ENCODE measurements at regions not wholly inside any gene's neighbourhood (a gene's known extent, or its start where the extent isn't known, plus 50 kb on each side); places are given as distances from the start of the nearest gene placed in this dataset.

DNA sequence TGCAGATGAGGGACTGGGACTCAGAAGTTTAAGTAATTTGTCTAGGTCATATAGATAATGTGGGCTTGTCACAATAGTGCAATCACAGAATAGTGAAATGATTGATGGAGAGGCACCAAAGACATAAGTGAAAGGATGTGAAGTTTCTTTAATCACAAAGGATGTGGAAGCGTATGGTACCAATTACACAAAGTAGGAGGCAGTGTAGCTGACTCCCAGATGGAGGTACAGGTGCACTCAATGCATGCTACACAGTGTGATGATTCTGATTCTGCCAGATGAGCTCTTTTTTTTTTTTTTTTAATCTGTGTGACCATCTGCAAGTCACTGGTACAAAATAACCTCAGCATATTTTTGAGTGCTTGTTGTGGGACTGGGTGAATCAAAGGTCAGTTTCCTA lies 411.3 kb downstream of the SPRY1 start:
- no peak for DNase-seq (ENCODE audit: low spot score)

- DNase-seq (ENCODE audit: low spot score) = no peak
Measured at GRCh38 chr4:123809864-123810263, 413.3 kb downstream of the SPRY1 start.

DNA sequence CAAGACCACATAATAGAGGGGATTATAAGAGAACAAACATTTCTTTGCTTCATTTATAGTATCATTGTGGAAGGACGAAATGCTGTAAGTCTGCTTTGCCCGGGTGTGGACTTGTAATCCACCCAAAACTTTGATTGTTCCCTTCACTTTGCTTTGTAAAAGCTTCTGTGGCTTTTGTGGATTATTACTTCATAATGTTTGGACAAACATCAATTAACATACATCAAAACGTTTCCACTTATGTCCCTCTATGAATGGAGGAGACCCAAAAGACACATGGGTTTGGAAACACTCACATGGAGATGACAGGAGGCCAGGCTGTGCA lies 415.4 kb downstream of the SPRY1 start:
- DNase-seq (ENCODE audit: low spot score) = no peak

DNA sequence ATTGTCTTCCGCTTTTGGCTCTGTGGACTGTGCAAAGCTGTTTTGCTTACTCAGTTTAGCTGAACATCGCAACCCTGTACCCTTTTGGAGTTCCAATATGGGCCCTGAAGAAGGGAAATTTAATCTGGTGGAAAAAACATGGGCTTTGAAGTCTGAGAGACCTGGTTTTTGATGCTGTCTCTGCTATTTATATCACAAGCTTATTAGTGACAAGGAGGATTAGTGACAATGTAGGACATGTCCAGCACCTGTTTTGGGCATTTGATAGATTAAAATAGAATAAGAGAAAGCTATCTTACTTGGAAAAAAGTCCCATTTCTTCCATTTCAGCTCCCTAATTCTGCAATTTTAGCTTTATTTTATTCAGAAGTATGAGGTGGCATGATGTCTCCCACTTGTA lies 417.3 kb downstream of the SPRY1 start:
- DNase-seq (ENCODE audit: low spot score) = no peak

DNA sequence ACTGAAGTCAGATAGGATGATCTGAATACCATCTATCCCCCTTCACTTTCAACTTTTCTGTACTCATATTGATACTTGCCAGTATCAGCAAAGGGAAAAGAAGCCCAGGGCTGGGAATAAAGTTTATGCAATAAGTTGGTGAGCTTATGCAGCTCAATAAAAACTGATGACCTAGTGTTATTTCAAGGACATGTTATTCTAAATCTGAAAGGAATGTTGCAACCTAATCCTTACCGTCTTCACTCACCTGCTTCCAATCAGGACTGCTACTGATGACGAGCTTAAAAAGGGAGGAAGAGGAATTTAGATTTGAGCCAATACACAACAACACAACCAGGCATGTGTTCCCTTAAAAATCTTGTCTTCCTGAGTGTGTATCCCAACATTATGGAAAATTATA lies 419.9 kb downstream of the SPRY1 start:
- no peak for DNase-seq (ENCODE audit: low spot score)

- no peak for DNase-seq (ENCODE audit: low spot score)
Measured at GRCh38 chr4:123817025-123817688, 420.6 kb downstream of the SPRY1 start.

DNA sequence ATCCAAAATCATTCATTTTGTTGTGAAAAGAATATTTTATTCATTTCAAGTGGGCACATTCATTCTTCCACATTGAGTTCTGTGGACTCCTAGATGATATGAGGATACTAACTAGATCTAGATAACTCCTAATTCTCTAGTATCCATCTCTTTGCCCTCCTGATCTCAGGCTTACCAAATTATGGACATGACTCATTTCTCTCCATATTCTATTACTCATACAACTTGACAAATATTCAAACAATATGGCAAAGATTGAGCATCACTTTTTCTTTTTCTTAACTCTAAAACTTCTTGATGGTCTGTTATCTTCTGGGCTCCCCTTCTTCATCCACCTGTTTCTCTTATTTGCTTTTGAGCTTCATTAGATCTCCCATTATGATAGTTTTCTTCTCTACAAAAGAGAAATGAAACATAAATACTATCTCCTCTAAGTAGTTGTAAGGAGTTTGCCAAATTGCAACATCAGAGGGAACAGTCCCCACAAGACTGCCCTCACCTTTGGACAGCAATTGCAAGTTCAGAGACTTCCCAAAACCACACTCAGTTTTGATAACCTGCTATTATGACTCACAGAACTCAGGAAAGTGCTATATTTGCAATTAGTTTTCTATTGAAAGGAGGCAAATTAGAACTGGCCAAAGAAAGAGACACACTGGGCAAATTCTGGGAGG lies 422.9 kb downstream of the SPRY1 start:
- no peak for DNase-seq (ENCODE audit: low spot score)

- no peak for DNase-seq (ENCODE audit: low spot score)
Measured at GRCh38 chr4:123821861-123822260, 425.3 kb downstream of the SPRY1 start.

- no peak for DNase-seq (ENCODE audit: low spot score)
Measured at GRCh38 chr4:123822353-123822752, 425.8 kb downstream of the SPRY1 start.

GRCh38 chr4:123823244-123823643 lies 426.6 kb downstream of the SPRY1 start:
- no peak for DNase-seq (ENCODE audit: low spot score)

DNA sequence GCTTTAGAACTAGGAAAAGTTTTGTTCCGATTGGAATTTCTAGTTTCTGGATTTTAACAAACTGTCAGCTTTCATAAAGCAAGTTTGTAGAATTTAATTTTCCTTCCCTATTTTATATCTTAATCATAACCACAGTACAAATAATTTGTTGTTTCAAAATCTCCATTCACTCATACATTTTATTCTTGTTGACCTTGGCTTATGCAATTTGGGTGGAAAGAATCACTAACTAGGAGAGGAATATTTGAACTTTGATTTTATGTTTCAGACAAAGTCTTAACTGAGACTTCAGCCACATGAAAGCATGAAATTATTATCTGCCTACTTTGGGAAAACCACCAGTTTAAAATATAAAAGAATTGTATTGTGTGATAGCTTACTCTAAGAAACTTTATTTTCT lies 427.9 kb downstream of the SPRY1 start:
- no peak for DNase-seq (ENCODE audit: low spot score)

- no peak for DNase-seq (ENCODE audit: low spot score)
Measured at GRCh38 chr4:123825596-123826291, 429.1 kb downstream of the SPRY1 start.

DNA sequence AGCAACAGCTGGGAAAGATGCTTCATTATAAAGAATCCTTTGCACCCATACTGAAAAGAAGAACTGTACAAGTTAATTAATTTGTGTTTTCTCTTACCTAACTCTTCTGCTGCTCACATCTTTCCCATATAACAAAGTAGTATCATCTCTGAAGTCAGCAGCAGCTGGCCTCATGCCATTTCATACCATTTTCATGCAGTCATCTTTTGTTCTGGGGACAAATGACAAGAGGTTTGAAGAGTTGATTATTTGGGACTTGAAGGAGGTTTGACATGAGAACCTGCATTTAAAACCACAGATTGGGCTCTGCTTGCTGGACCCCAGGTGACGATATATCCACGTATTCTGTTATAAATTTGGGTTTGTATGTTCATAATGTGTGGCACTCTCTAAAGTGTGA lies 430.3 kb downstream of the SPRY1 start:
- peak; percentile 35 for DNase-seq (ENCODE audit: low spot score)

DNA sequence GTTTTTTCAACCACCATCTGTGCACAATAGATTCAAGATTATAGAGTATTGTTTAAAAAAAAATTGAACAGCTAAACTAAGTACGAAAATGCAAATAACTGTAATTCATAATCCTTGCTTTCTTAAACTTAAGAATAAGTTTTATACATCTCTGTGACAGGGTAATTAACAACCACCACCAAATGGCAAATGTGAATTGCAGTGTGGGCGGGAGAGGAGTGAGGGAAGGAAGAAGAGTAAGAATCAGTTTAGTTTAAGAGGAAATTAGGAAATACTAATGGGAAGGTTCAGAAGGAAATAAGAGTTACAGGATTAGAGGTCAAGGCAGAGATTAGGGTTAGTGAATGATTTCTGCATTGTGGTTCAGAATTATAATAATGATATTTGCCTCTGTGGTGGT lies 430.9 kb downstream of the SPRY1 start:
- DNase-seq (ENCODE audit: low spot score) = no peak

DNA sequence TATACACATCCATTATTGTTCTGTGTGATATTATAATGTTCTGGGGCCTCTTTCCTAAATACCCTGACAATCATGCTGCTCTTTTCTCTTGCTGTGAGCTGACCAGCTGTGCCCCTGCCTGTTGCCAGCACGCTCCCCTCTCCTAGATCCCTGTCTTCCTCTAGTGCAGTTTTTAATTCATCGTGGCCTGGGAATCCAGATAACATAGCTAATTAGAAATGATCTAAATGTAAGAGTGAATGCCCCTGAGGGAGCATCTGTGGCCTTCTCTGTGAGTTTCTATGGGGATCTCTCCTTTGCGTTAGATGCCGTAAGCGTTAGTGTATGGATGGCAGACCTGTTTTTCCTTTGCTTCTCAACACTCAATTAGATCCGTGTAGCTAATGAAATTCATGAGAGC lies 434.3 kb downstream of the SPRY1 start:
- no peak for DNase-seq (ENCODE audit: low spot score)

GRCh38 chr4:123832173-123833026 lies 435.8 kb downstream of the SPRY1 start:
- peak; percentile 42 for DNase-seq (ENCODE audit: low spot score)

GRCh38 chr4:123833171-123833643 lies 436.6 kb downstream of the SPRY1 start:
- no peak for DNase-seq (ENCODE audit: low spot score)

- no peak for DNase-seq (ENCODE audit: low spot score)
Measured at GRCh38 chr4:123835831-123836590, 439.4 kb downstream of the SPRY1 start.

GRCh38 chr4:123836851-123837595 lies 440.4 kb downstream of the SPRY1 start:
- DNase-seq (ENCODE audit: low spot score) = no peak

- DNase-seq (ENCODE audit: low spot score) = no peak
Measured at GRCh38 chr4:123838474-123838873, 441.9 kb downstream of the SPRY1 start.

GRCh38 chr4:123840197-123840596 lies 443.6 kb downstream of the SPRY1 start:
- no peak for DNase-seq (ENCODE audit: low spot score)
